ENCODE measurements at regions not wholly inside any gene's neighbourhood (a gene's known extent, or its start where the extent isn't known, plus 50 kb on each side); places are given as distances from the start of the nearest gene placed in this dataset.

GRCh38 chr12:88388566-88389540, 191.4 kb downstream of the KITLG start:
- no peak overlapping the region for H3K27ac Mint-ChIP-seq (ENCODE audit: unreplicated experiment)
- no peak for TF ChIP-seq CTCF (IDR thresholded peaks at IDR 0.05)
- H3K27me3 Mint-ChIP-seq (ENCODE audit: low read depth), result no peaks in the 10 kb centered on the region
- no peaks in the 10 kb centered on the region for H3K36me3 Mint-ChIP-seq (ENCODE audit: low read depth)
- DNase-seq (ENCODE audit: low spot score), result no peak
- no peaks in the 10 kb centered on the region for H3K9me3 Mint-ChIP-seq (ENCODE audit: low read depth)
- peaks cover 7% of the 10 kb centered on the region for H3K4me1 Mint-ChIP-seq (ENCODE audit: low read depth)
- H3K4me3 Mint-ChIP-seq (ENCODE audit: unreplicated experiment), result no peak overlapping the region

- no peak for DNase-seq (ENCODE audit: low spot score)
- H3K36me3 Mint-ChIP-seq (ENCODE audit: low read depth), result no peaks in the 10 kb centered on the region
- no peaks in the 10 kb centered on the region for H3K27me3 Mint-ChIP-seq (ENCODE audit: low read depth)
- H3K4me3 Mint-ChIP-seq (ENCODE audit: unreplicated experiment), result no peak overlapping the region
- no peak overlapping the region for H3K27ac Mint-ChIP-seq (ENCODE audit: unreplicated experiment)
- TF ChIP-seq CTCF (IDR thresholded peaks at IDR 0.05), result no peak
- H3K4me1 Mint-ChIP-seq (ENCODE audit: low read depth), result peaks cover 7% of the 10 kb centered on the region
- peaks cover 6% of the 10 kb centered on the region for H3K9me3 Mint-ChIP-seq (ENCODE audit: low read depth)
Observed at GRCh38 chr12:88390811-88391210, 189.5 kb downstream of the KITLG start.

GRCh38 chr12:88391556-88391955, 188.7 kb downstream of the KITLG start:
- Mint-ChIP-seq H3K9me3 (ENCODE audit: low read depth) (peaks cover 6% of the 10 kb centered on the region), H3K4me3 (ENCODE audit: unreplicated experiment) (no peak overlapping the region), H3K36me3 (ENCODE audit: low read depth) (no peaks in the 10 kb centered on the region), H3K27ac (ENCODE audit: unreplicated experiment) (no peak overlapping the region), H3K27me3 (ENCODE audit: low read depth) (no peaks in the 10 kb centered on the region), H3K4me1 (ENCODE audit: low read depth) (peaks cover 7% of the 10 kb centered on the region)
- TF ChIP-seq CTCF (IDR thresholded peaks at IDR 0.05), result no peak
- no peak for DNase-seq (ENCODE audit: low spot score)

GRCh38 chr12:88393017-88393767, 187.1 kb downstream of the KITLG start:
- Mint-ChIP-seq H3K36me3 (ENCODE audit: low read depth) (no peaks in the 10 kb centered on the region), H3K4me1 (ENCODE audit: low read depth) (peaks cover 7% of the 10 kb centered on the region), H3K27me3 (ENCODE audit: low read depth) (no peaks in the 10 kb centered on the region), H3K27ac (ENCODE audit: unreplicated experiment) (no peak overlapping the region), H3K4me3 (ENCODE audit: unreplicated experiment) (no peak overlapping the region), H3K9me3 (ENCODE audit: low read depth) (peaks cover 6% of the 10 kb centered on the region)
- TF ChIP-seq CTCF (IDR thresholded peaks at IDR 0.05), result peak; percentile 62
- DNase-seq (ENCODE audit: low spot score), result no peak

GRCh38 chr12:88398031-88398430, 182.2 kb downstream of the KITLG start:
- no peak overlapping the region for H3K27ac Mint-ChIP-seq (ENCODE audit: unreplicated experiment)
- no peak for DNase-seq (ENCODE audit: low spot score)
- peaks cover 12% of the 10 kb centered on the region for H3K9me3 Mint-ChIP-seq (ENCODE audit: low read depth)
- no peaks in the 10 kb centered on the region for H3K27me3 Mint-ChIP-seq (ENCODE audit: low read depth)
- H3K4me3 Mint-ChIP-seq (ENCODE audit: unreplicated experiment), result no peak overlapping the region
- no peak for TF ChIP-seq CTCF (IDR thresholded peaks at IDR 0.05)
- peaks cover 9% of the 10 kb centered on the region for H3K4me1 Mint-ChIP-seq (ENCODE audit: low read depth)
- H3K36me3 Mint-ChIP-seq (ENCODE audit: low read depth), result no peaks in the 10 kb centered on the region
